Effector memory CD8-positive, alpha-beta T cell (primary cell): ENCODE measurements at regions not wholly inside any gene's neighbourhood (a gene's known extent, or its start where the extent isn't known, plus 50 kb on each side); places are given as distances from the start of the nearest gene placed in this dataset.
A peak's percentile ranks its signal among the peaks of the same experiment; 100 is the strongest.

Experiments
- ATAC-seq: fragments of 150-1000 bp; cut with Tn5 transposase; replicated peaks from 2 replicates; pipeline ENCODE4 v1.10.0; 2021; ENCODE audit warnings: mild to moderate bottlenecking, moderate library complexity
- DNase-seq, 3 experiments: peaks; one replicate each; pipeline ENCODE4 v3.0.0; 2021
- H3K27ac Mint-ChIP-seq, 2 donors: one replicate each; pipeline ENCODE4 v1.8.0; 2022; ENCODE audit warnings: mild to moderate bottlenecking in 2 of 2, mixed read lengths in 2 of 2, moderate library complexity in 2 of 2
- H3K27me3 Mint-ChIP-seq, 2 donors: one replicate each; pipeline ENCODE4 v1.8.0; 2022; ENCODE audit warnings: mixed read lengths in 2 of 2
- H3K36me3 Mint-ChIP-seq: one replicate; pipeline ENCODE4 v1.8.0; 2022; ENCODE audit warnings: mild to moderate bottlenecking, moderate library complexity, mixed read lengths; ENCODE audit not compliant: insufficient read depth
- H3K4me1 Mint-ChIP-seq, 2 donors: one replicate each; pipeline ENCODE4 v1.8.0; 2022; ENCODE audit warnings: low read depth in 2 of 2, mixed read lengths in 2 of 2
- H3K4me3 Mint-ChIP-seq, 2 donors: one replicate each; pipeline ENCODE4 v1.8.0; 2022; ENCODE audit warnings: mild to moderate bottlenecking in 2 of 2, mixed read lengths in 2 of 2, moderate library complexity in 2 of 2
- H3K9me3 Mint-ChIP-seq, 2 donors: one replicate each; pipeline ENCODE4 v1.8.0; 2022; ENCODE audit warnings: mixed read lengths in 2 of 2

- H3K9me3 Mint-ChIP-seq: peaks cover 2 to 7% of the 10 kb centered on the region in 2 donors
- ATAC-seq: peak; percentile 31
- peaks cover 6% of the 10 kb centered on the region for H3K36me3 Mint-ChIP-seq
- peaks cover 47 to 58% of the 10 kb centered on the region in 2 donors for H3K4me1 Mint-ChIP-seq
- peak overlapping the region; percentile 92 for H3K27ac Mint-ChIP-seq
- H3K27me3 Mint-ChIP-seq: peaks cover 0 to 12% of the 10 kb centered on the region in 2 donors
- peak overlapping the region; percentile 36 to 69 for H3K4me3 Mint-ChIP-seq
- no peak for DNase-seq
These were observed 155.8 kb upstream of the GGTLC1 start for GRCh38 chr20:24144371-24144770.

GRCh38 chr20:24141111-24141510 lies 152.5 kb upstream of the GGTLC1 start:
- Mint-ChIP-seq H3K9me3 (peaks cover 0 to 2% of the 10 kb centered on the region in 2 donors), H3K27me3 (peaks cover 0 to 4% of the 10 kb centered on the region in 2 donors), H3K36me3 (peaks cover 6% of the 10 kb centered on the region), H3K27ac (no peak overlapping the region), H3K4me1 (peaks cover 37% of the 10 kb centered on the region in 2 donors), H3K4me3 (no peak overlapping the region)
- DNase-seq: no peak
- no peak for ATAC-seq

GRCh38 chr20:24139846-24140245 lies 151.3 kb upstream of the GGTLC1 start:
- DNase-seq (no peak), ATAC-seq (no peak)
- Mint-ChIP-seq H3K27ac (no peak overlapping the region), H3K9me3 (peaks cover 0 to 2% of the 10 kb centered on the region in 2 donors), H3K27me3 (no peaks in the 10 kb centered on the region), H3K4me3 (no peak overlapping the region), H3K4me1 (peaks cover 27 to 32% of the 10 kb centered on the region in 2 donors), H3K36me3 (peaks cover 6% of the 10 kb centered on the region)

GRCh38 chr20:24138951-24139350 lies 150.4 kb upstream of the GGTLC1 start:
- Mint-ChIP-seq H3K4me3 (no peak overlapping the region), H3K9me3 (peaks cover 0 to 2% of the 10 kb centered on the region in 2 donors), H3K36me3 (peaks cover 5% of the 10 kb centered on the region), H3K27ac (peak overlapping the region in 1 of 2 donors; percentile 15), H3K27me3 (peaks cover 0 to 7% of the 10 kb centered on the region in 2 donors), H3K4me1 (peaks cover 24 to 36% of the 10 kb centered on the region in 2 donors)
- no peak for DNase-seq
- no peak for ATAC-seq

- DNase-seq (no peak), ATAC-seq (no peak)
- Mint-ChIP-seq H3K36me3 (peaks cover 4% of the 10 kb centered on the region), H3K4me1 (peaks cover 21 to 32% of the 10 kb centered on the region in 2 donors), H3K27me3 (peaks cover 0 to 7% of the 10 kb centered on the region in 2 donors), H3K27ac (peak overlapping the region in 1 of 2 donors; percentile 15), H3K4me3 (no peak overlapping the region), H3K9me3 (peaks cover 0 to 2% of the 10 kb centered on the region in 2 donors)
These were observed 149.7 kb upstream of the GGTLC1 start for GRCh38 chr20:24138196-24138857.

GRCh38 chr20:24136659-24137246 lies 148.2 kb upstream of the GGTLC1 start:
- Mint-ChIP-seq H3K27ac (peak overlapping the region in 1 of 2 donors; percentile 32), H3K9me3 (peaks cover 0 to 2% of the 10 kb centered on the region in 2 donors), H3K27me3 (peaks cover 0 to 7% of the 10 kb centered on the region in 2 donors), H3K36me3 (peaks cover 4% of the 10 kb centered on the region), H3K4me3 (no peak overlapping the region), H3K4me1 (peaks cover 21 to 31% of the 10 kb centered on the region in 2 donors)
- ATAC-seq (no peak), DNase-seq (no peak)

GRCh38 chr20:24135781-24136180 lies 147.2 kb upstream of the GGTLC1 start:
- Mint-ChIP-seq H3K9me3 (no peaks in the 10 kb centered on the region), H3K27me3 (peaks cover 0 to 7% of the 10 kb centered on the region in 2 donors), H3K4me3 (peak overlapping the region; percentile 25 to 51), H3K4me1 (peaks cover 25 to 33% of the 10 kb centered on the region in 2 donors), H3K36me3 (peaks cover 2% of the 10 kb centered on the region), H3K27ac (peak overlapping the region; percentile 32 to 88)
- DNase-seq (no peak), ATAC-seq (peak; percentile 72)

- H3K4me3 Mint-ChIP-seq: peak overlapping the region in 1 of 2 donors; percentile 28
- peak overlapping the region in 1 of 2 donors; percentile 87 for H3K27ac Mint-ChIP-seq
- ATAC-seq (no peak), DNase-seq (no peak)
- no peaks in the 10 kb centered on the region for H3K9me3 Mint-ChIP-seq
- H3K36me3 Mint-ChIP-seq: no peaks in the 10 kb centered on the region
- peaks cover 22 to 31% of the 10 kb centered on the region in 2 donors for H3K4me1 Mint-ChIP-seq
- H3K27me3 Mint-ChIP-seq: peaks cover 0 to 7% of the 10 kb centered on the region in 2 donors
These were observed 146.4 kb upstream of the GGTLC1 start for GRCh38 chr20:24134930-24135329.

GRCh38 chr20:24134284-24134683 lies 145.7 kb upstream of the GGTLC1 start:
- no peaks in the 10 kb centered on the region for H3K36me3 Mint-ChIP-seq
- peak overlapping the region; percentile 47 to 87 for H3K27ac Mint-ChIP-seq
- H3K9me3 Mint-ChIP-seq: no peaks in the 10 kb centered on the region
- DNase-seq (no peak), ATAC-seq (no peak)
- H3K4me3 Mint-ChIP-seq: peak overlapping the region; percentile 28 to 51
- H3K4me1 Mint-ChIP-seq: peaks cover 22 to 31% of the 10 kb centered on the region in 2 donors
- peaks cover 0 to 7% of the 10 kb centered on the region in 2 donors for H3K27me3 Mint-ChIP-seq

- DNase-seq (no peak), ATAC-seq (no peak)
- Mint-ChIP-seq H3K4me1 (peaks cover 22 to 26% of the 10 kb centered on the region in 2 donors), H3K9me3 (no peaks in the 10 kb centered on the region), H3K36me3 (no peaks in the 10 kb centered on the region), H3K27ac (peak overlapping the region; percentile 28 to 39), H3K27me3 (peaks cover 0 to 7% of the 10 kb centered on the region in 2 donors), H3K4me3 (no peak overlapping the region)
These were observed 143.7 kb upstream of the GGTLC1 start for GRCh38 chr20:24132246-24132645.

GRCh38 chr20:24131684-24132083 lies 143.1 kb upstream of the GGTLC1 start:
- Mint-ChIP-seq H3K27me3 (peaks cover 0 to 7% of the 10 kb centered on the region in 2 donors), H3K4me1 (peaks cover 22 to 26% of the 10 kb centered on the region in 2 donors), H3K36me3 (no peaks in the 10 kb centered on the region), H3K27ac (peak overlapping the region; percentile 28 to 39), H3K4me3 (peak overlapping the region in 1 of 2 donors; percentile 16), H3K9me3 (no peaks in the 10 kb centered on the region)
- ATAC-seq (peak; percentile 46), DNase-seq (no peak)

- no peak for ATAC-seq
- Mint-ChIP-seq H3K4me3 (peak overlapping the region in 1 of 2 donors; percentile 16), H3K36me3 (no peaks in the 10 kb centered on the region), H3K27ac (peak overlapping the region; percentile 28 to 39), H3K9me3 (no peaks in the 10 kb centered on the region), H3K4me1 (peaks cover 18 to 24% of the 10 kb centered on the region in 2 donors), H3K27me3 (peaks cover 0 to 7% of the 10 kb centered on the region in 2 donors)
- DNase-seq: no peak
These were observed 142.7 kb upstream of the GGTLC1 start for GRCh38 chr20:24131281-24131680.

- ATAC-seq (no peak), DNase-seq (no peak)
- H3K4me1 Mint-ChIP-seq: peaks cover 14% of the 10 kb centered on the region in 2 donors
- H3K27ac Mint-ChIP-seq: no peak overlapping the region
- no peaks in the 10 kb centered on the region for H3K36me3 Mint-ChIP-seq
- no peak overlapping the region for H3K4me3 Mint-ChIP-seq
- H3K27me3 Mint-ChIP-seq: peaks cover 2 to 7% of the 10 kb centered on the region in 2 donors
- H3K9me3 Mint-ChIP-seq: no peaks in the 10 kb centered on the region
These were observed 141.1 kb upstream of the GGTLC1 start for GRCh38 chr20:24129641-24130040.
